CD14-positive monocyte (primary cell): ENCODE measurements at regions not wholly inside any gene's neighbourhood (a gene's known extent, or its start where the extent isn't known, plus 50 kb on each side); places are given as distances from the start of the nearest gene placed in this dataset.

Source experiments
- DNase-seq, 3 donors: peaks; one replicate each; pipeline ENCODE4 v3.0.0-alpha.2; 2011 to 2022
- H2AFZ ChIP-seq: 2 replicates; pipeline ENCODE4 v1.6.0; 2012; ENCODE audit warnings: mild to moderate bottlenecking, low read depth, low read length, inconsistent platforms; ENCODE audit not compliant: insufficient read depth, poor library complexity, severe bottlenecking
- H3K27ac ChIP-seq, 2 donors: 1 replicate in 1 of 2; 2 replicates in 1 of 2; pipeline ENCODE4 v1.5.1; 2012 to 2013; ENCODE audit warnings: low read length in 2 of 2, control low read depth in 1 of 2, inconsistent platforms in 1 of 2, low read depth in 1 of 2, mild to moderate bottlenecking in 1 of 2
- H3K27me3 ChIP-seq, 2 donors: one replicate each; pipeline versions ENCODE4 v1.6.0 to v1.6.1; 2011 to 2013; ENCODE audit warnings: low read length in 2 of 2; ENCODE audit not compliant: control insufficient read depth in 2 of 2, insufficient read depth in 2 of 2
- H3K36me3 ChIP-seq, 2 donors: replicated peaks in 1 of 2; 1 replicate in 1 of 2; 2 replicates in 1 of 2; pipeline versions ENCODE4 v1.5.1 to v1.6.1; 2012 to 2013; ENCODE audit warnings: low read length in 2 of 2, control low read depth in 1 of 2, inconsistent platforms in 1 of 2, mild to moderate bottlenecking in 1 of 2; ENCODE audit not compliant: insufficient read depth in 2 of 2, control insufficient read depth in 1 of 2
- H3K4me1 ChIP-seq, 2 donors: 1 replicate in 1 of 2; 2 replicates in 1 of 2; pipeline versions ENCODE4 v1.5.1 to v1.6.1; 2012 to 2013; ENCODE audit warnings: low read length in 2 of 2, control low read depth in 1 of 2, inconsistent platforms in 1 of 2, mild to moderate bottlenecking in 1 of 2, moderate library complexity in 1 of 2; ENCODE audit not compliant: insufficient read depth in 2 of 2, control insufficient read depth in 1 of 2
- H3K4me2 ChIP-seq: replicated peaks from 2 replicates; pipeline ENCODE3; 2012; ENCODE audit warnings: low read length, moderate library complexity, mild to moderate bottlenecking; ENCODE audit not compliant: poor library complexity, severe bottlenecking; ENCODE audit errors: extremely low read depth
- H3K4me3 ChIP-seq, 3 experiments: fragments of 200-600 bp in 1 of 3; sonication (generic) in 1 of 3; replicated peaks in 1 of 3; 1 replicate in 2 of 3; 2 replicates in 1 of 3; pipeline ENCODE4 v1.5.1; 2011 to 2013; ENCODE audit warnings: low read length in 3 of 3, mild to moderate bottlenecking in 3 of 3, control low read depth in 2 of 3, low read depth in 2 of 3, inconsistent platforms in 1 of 3, moderate library complexity in 1 of 3
- H3K79me2 ChIP-seq: 2 replicates; pipeline ENCODE4 v1.6.0; 2012; ENCODE audit warnings: mild to moderate bottlenecking, control low read depth, inconsistent platforms, low read length, moderate library complexity; ENCODE audit not compliant: insufficient read depth
- H3K9ac ChIP-seq: 2 replicates; pipeline ENCODE4 v1.6.0; 2017; ENCODE audit warnings: low read length, mild to moderate bottlenecking; ENCODE audit not compliant: insufficient read depth, poor library complexity, severe bottlenecking
- H3K9me3 ChIP-seq, 2 donors: replicated peaks in 1 of 2; 1 replicate in 1 of 2; 2 replicates in 1 of 2; pipeline versions ENCODE4 v1.5.1 to v1.6.1; 2012 to 2013; ENCODE audit warnings: low read length in 2 of 2, control low read depth in 1 of 2; ENCODE audit not compliant: control insufficient read depth in 1 of 2, insufficient read depth in 1 of 2
- H4K20me1 ChIP-seq: 2 replicates; pipeline ENCODE4 v1.6.0; 2012; ENCODE audit warnings: mild to moderate bottlenecking, low read length, control low read depth, moderate library complexity; ENCODE audit not compliant: insufficient read depth
- H3K27ac Mint-ChIP-seq, 7 donors: one replicate each; pipeline ENCODE4 v1.8.0; 2020; ENCODE audit warnings: mild to moderate bottlenecking in 7 of 7, mixed read lengths in 7 of 7, moderate library complexity in 6 of 7, inconsistent platforms in 2 of 7
- H3K27me3 Mint-ChIP-seq, 3 donors: one replicate each; pipeline ENCODE4 v1.8.0; 2021 to 2022; ENCODE audit warnings: low read depth in 3 of 3, mild to moderate bottlenecking in 3 of 3, mixed read lengths in 3 of 3, moderate library complexity in 3 of 3, inconsistent platforms in 1 of 3
- H3K36me3 Mint-ChIP-seq, 2 donors: one replicate each; pipeline ENCODE4 v1.8.0; 2020; ENCODE audit warnings: mixed read lengths in 2 of 2, inconsistent platforms in 1 of 2, mild to moderate bottlenecking in 1 of 2
- H3K4me1 Mint-ChIP-seq: one replicate; pipeline ENCODE4 v1.8.0; 2020; ENCODE audit warnings: mild to moderate bottlenecking, mixed read lengths
- H3K4me3 Mint-ChIP-seq, 2 donors: one replicate each; pipeline ENCODE4 v1.8.0; 2020; ENCODE audit warnings: mild to moderate bottlenecking in 2 of 2, mixed read lengths in 2 of 2, moderate library complexity in 1 of 2
- H3K9me3 Mint-ChIP-seq, 7 donors: one replicate each; pipeline ENCODE4 v1.8.0; 2020 to 2022; ENCODE audit warnings: mixed read lengths in 7 of 7, mild to moderate bottlenecking in 6 of 7, moderate library complexity in 6 of 7, inconsistent platforms in 2 of 7
- WGBS: methylation state at CpG from one replicate; pipeline ENCODE4 v1.1.5; 2013; ENCODE audit warnings: missing lambda C conversion rate; ENCODE audit not compliant: insufficient coverage; 5-methylcytosine and 5-hydroxymethylcytosine counted together
- intact Hi-C, 2 donors: fragments of 100-400 bp; cut with micrococcal nuclease; formaldehyde crosslinking; loops; one replicate each; pipeline versions ENCODE4 v1.15.0 to v1.15.1; 2023
- TF ChIP-seq, protein P1 (sequence below): fragments of 200-600 bp; IDR thresholded peaks from one replicate; pipeline ENCODE4 v1.8.0; 2022; ENCODE audit warnings: antibody characterized with exemption, mild to moderate bottlenecking

DNA sequence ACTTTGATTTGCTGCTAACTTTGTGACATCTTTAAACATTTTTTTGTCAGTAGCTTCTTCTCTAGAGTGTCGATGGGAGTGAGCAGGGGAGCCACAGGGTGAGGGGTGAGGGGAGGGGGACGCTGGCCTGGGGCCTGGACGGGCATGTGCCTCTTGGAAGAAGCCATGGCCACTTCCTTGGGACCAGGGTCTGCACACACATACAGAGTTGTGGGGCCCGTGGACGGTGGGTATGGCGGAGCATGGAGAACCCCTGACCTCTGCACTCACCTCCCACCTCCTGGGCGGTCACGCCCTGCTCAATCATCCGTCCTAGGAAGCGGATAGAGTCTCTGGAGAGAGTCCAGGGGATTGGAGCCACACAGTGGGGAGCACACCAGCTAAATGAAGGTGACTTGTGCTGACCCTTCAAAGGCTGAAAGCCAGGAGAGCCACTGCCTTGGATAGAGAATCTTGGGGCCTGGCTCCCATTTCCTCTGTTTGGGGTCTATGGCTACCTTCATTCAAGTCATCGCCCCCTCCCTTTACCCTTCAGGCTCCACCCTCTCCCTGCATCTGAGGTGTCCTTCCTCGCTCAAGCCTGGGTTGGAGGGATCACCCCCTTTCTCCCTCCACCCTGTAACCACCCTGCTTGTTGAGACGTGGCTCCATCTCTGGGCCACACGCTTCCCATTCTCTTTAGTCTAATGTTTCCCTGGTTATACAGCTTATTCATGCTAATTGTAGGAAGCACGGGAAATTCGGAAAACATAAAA, 63.9 kb upstream of the HAAO start:
- intact Hi-C loops: loop anchor here in 1 of 2 donors (10.0 kb wide), 1 partner anchor 689 kb away; no protein-coding TSS in a partner anchor

GRCh38 chr2:42855221-42855970, 63.0 kb upstream of the HAAO start:
- DNase-seq: no peak
- peak overlapping the region in 2 of 7 donors; percentile 22 to 24 for H3K27ac Mint-ChIP-seq
- no peaks in the 10 kb centered on the region for H4K20me1 ChIP-seq
- no peak overlapping the region for H3K4me2 ChIP-seq
- no peak overlapping the region for H3K27ac ChIP-seq
- no peaks in the 10 kb centered on the region for H3K9me3 ChIP-seq
- no peaks in the 10 kb centered on the region for H3K36me3 ChIP-seq
- H3K79me2 ChIP-seq: no peaks in the 10 kb centered on the region
- no peak overlapping the region for H3K4me3 ChIP-seq
- H3K9me3 Mint-ChIP-seq: peaks cover 0 to 2% (median 0%) of the 10 kb centered on the region in 7 donors
- WGBS: 75% methylated on average over 9 of the region's 11 CpGs
- H3K4me1 Mint-ChIP-seq: no peaks in the 10 kb centered on the region
- intact Hi-C loops: loop anchor here in 1 of 2 donors (10.0 kb wide), 1 partner anchor 689 kb away; no protein-coding TSS in a partner anchor
- no peak overlapping the region for H2AFZ ChIP-seq
- H3K27me3 ChIP-seq: no peaks in the 10 kb centered on the region
- H3K36me3 Mint-ChIP-seq: no peaks in the 10 kb centered on the region
- TF ChIP-seq, protein P1, sequence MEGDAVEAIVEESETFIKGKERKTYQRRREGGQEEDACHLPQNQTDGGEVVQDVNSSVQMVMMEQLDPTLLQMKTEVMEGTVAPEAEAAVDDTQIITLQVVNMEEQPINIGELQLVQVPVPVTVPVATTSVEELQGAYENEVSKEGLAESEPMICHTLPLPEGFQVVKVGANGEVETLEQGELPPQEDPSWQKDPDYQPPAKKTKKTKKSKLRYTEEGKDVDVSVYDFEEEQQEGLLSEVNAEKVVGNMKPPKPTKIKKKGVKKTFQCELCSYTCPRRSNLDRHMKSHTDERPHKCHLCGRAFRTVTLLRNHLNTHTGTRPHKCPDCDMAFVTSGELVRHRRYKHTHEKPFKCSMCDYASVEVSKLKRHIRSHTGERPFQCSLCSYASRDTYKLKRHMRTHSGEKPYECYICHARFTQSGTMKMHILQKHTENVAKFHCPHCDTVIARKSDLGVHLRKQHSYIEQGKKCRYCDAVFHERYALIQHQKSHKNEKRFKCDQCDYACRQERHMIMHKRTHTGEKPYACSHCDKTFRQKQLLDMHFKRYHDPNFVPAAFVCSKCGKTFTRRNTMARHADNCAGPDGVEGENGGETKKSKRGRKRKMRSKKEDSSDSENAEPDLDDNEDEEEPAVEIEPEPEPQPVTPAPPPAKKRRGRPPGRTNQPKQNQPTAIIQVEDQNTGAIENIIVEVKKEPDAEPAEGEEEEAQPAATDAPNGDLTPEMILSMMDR: no peak
- H3K9ac ChIP-seq: no peak overlapping the region
- no peak overlapping the region for H3K4me3 Mint-ChIP-seq
- H3K27me3 Mint-ChIP-seq: peaks cover 1 to 4% (median 3%) of the 10 kb centered on the region in 3 donors
- H3K4me1 ChIP-seq: no peaks in the 10 kb centered on the region

More for the DNA sequence above, 63.9 kb upstream of the HAAO start:
- TF ChIP-seq, protein P1: no peak
- DNase-seq: no peak
- H4K20me1 ChIP-seq: no peaks in the 10 kb centered on the region
- no peaks in the 10 kb centered on the region for H3K36me3 ChIP-seq
- H3K27me3 ChIP-seq: no peaks in the 10 kb centered on the region
- no peak overlapping the region for H3K27ac Mint-ChIP-seq
- no peak overlapping the region for H3K4me3 Mint-ChIP-seq
- H3K4me1 ChIP-seq: peaks cover 7 to 8% of the 10 kb centered on the region in 2 donors
- no peak overlapping the region for H3K27ac ChIP-seq
- H3K27me3 Mint-ChIP-seq: peaks cover 1 to 4% (median 3%) of the 10 kb centered on the region in 3 donors
- peaks cover 0 to 4% (median 0%) of the 10 kb centered on the region in 7 donors for H3K9me3 Mint-ChIP-seq
- H3K9me3 ChIP-seq: no peaks in the 10 kb centered on the region
- no peak overlapping the region for H2AFZ ChIP-seq
- 90% methylated on average over 10 of the region's 16 CpGs for WGBS
- no peaks in the 10 kb centered on the region for H3K36me3 Mint-ChIP-seq
- no peaks in the 10 kb centered on the region for H3K79me2 ChIP-seq
- H3K4me3 ChIP-seq: no peak overlapping the region
- no peak overlapping the region for H3K9ac ChIP-seq
- H3K4me2 ChIP-seq: no peak overlapping the region
- peaks cover 6% of the 10 kb centered on the region for H3K4me1 Mint-ChIP-seq
